GM12864 (cell line): ENCODE measurements at regions not wholly inside any gene's neighbourhood (a gene's known extent, or its start where the extent isn't known, plus 50 kb on each side); places are given as distances from the start of the nearest gene placed in this dataset.

Source experiments
- DNase-seq: peaks from one replicate; pipeline ENCODE4 v3.0.0-alpha.2; 2011; ENCODE audit warnings: low read depth
- H3K4me3 ChIP-seq: 2 replicates; pipeline ENCODE4 v1.5.1; 2011; ENCODE audit warnings: mild to moderate bottlenecking, low read depth, low read length, control low read depth
- CTCF ChIP-seq: IDR thresholded peaks from 2 replicates; pipeline ENCODE4 v1.5.1; 2011; ENCODE audit warnings: low read depth, mild to moderate bottlenecking, moderate library complexity, low read length, control low read depth, inconsistent platforms; ENCODE audit errors: missing control alignments

GRCh38 chr2:150100336-150100735 lies 387.1 kb downstream of the RND3 start:
- no peak for DNase-seq
- H3K4me3 ChIP-seq, result no peak overlapping the region
- no peak for TF ChIP-seq CTCF

DNA sequence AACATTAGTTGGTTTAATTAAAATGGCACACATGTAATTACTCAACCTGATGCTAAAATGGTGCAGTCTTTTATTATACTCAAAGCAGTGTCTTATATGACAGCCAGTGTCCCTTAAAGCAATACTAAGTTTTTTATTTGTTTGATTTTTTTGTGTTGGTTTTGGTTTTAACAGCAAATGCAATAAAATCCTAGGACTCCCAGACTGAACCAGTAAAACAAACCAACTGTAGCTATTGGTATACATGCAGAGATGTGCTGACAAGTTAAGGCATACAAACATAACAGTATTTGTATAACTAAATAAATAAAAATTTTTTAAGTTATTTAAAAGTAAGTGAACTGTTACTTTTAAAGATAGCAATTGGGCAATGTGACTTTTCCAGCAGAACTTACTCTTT lies 387.7 kb downstream of the RND3 start:
- TF ChIP-seq CTCF, result no peak
- no peak for DNase-seq
- no peak overlapping the region for H3K4me3 ChIP-seq

GRCh38 chr2:150097901-150098531 lies 389.5 kb downstream of the RND3 start:
- no peak overlapping the region for H3K4me3 ChIP-seq
- DNase-seq, result no peak
- no peak for TF ChIP-seq CTCF

GRCh38 chr2:150097402-150097801 lies 390.1 kb downstream of the RND3 start:
- no peak for DNase-seq
- no peak for TF ChIP-seq CTCF
- no peak overlapping the region for H3K4me3 ChIP-seq

DNA sequence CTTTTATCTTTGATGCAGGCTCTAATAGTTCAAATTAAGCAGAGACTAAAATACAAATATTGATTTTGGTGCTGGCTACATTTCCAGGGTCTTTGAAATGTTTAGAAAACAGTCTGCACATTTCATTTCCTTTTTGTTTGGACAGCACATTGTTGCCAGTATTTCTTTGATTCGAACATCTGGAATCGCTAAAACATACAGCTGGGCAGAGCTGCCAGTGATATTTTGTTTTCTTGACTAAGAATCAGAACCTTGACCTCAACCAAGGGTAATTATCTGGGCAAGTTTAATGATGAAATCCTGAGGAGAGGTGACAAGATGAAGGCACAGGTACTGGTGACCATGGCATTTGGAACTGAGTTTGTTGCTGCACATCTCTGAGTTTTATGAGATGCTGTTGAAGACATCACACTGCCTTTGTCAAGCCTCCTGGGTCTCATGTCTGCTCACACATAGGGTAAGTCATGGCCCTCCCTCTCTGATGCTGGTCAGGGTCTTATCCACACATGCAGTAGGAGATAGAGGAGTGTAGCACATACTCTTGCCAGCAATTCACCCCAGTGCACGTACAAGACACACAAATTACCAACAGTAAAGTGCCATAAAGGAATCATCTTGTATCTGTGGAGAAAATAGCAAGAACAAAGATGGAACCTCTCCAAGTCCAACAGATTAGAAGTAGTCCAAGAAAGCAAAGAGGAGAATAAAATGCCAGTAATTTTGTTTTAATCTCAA lies 391.9 kb downstream of the RND3 start:
- no peak for TF ChIP-seq CTCF
- DNase-seq, result no peak
- no peak overlapping the region for H3K4me3 ChIP-seq

DNA sequence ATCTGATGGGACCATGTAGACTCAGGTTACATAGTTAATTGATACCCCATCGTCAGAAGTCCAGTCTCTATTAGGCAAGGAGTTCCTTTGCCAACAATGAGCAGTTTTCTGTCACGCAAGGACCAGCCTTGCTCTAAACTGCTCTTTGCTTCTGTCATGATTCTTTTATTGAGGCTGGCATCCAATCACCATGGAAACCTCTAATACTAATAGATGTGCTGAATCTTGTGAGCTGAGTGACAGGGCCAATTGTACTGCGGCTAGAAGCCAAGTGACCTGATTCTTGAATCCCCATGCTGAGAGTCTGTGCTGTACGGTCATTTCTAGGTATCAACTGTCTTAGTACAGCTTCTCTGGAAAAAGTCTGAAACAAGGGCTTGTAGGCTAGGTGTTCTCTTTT lies 395.6 kb downstream of the RND3 start:
- no peak overlapping the region for H3K4me3 ChIP-seq
- no peak for TF ChIP-seq CTCF
- DNase-seq, result no peak

GRCh38 chr2:150090031-150090430 lies 397.4 kb downstream of the RND3 start:
- DNase-seq, result no peak
- no peak for TF ChIP-seq CTCF
- H3K4me3 ChIP-seq, result no peak overlapping the region
